CD4-positive, alpha-beta T cell treated with Interferon gamma for 1 hour (primary cell): ENCODE measurements at regions not wholly inside any gene's neighbourhood (a gene's known extent, or its start where the extent isn't known, plus 50 kb on each side); places are given as distances from the start of the nearest gene placed in this dataset.
"Not testable (repeated sequence)": the region's sequence is repeated elsewhere in the genome, so short reads cannot be mapped to it uniquely, and the experiment has no call there.

ENCODE experiments used
- DNase-seq: peaks from one replicate; pipeline ENCODE4 v3.0.0-alpha.2; 2020

DNA sequence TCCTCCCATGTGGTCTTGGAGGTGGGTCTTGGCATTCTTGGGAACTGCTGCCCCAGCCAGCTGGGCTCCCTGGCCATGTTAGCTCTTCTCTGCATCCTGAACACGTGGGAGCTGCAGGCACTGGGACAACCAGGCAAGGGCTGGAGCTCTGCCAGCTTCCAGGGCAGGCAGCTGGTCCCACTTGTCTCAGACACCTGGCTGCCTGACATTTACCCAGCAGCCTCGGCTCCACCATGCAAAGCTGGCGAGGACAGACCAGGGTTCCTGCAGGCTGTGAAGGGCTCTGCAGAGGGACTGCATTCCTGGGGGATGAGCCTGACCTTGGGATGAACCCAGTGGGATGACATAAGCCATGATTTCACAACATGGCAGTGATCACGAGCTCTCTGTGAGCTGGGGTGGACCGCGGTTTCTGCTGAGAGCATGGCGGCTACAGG is 99.0 kb upstream of the TSHZ3 start:
- DNase-seq: no peak

GRCh38 chr19:31449379-31449778 is 100.1 kb upstream of the TSHZ3 start:
- no peak for DNase-seq

GRCh38 chr19:31450696-31451095 is 101.5 kb upstream of the TSHZ3 start:
- no peak for DNase-seq

GRCh38 chr19:31451686-31452330 is 102.6 kb upstream of the TSHZ3 start:
- no peak for DNase-seq

DNA sequence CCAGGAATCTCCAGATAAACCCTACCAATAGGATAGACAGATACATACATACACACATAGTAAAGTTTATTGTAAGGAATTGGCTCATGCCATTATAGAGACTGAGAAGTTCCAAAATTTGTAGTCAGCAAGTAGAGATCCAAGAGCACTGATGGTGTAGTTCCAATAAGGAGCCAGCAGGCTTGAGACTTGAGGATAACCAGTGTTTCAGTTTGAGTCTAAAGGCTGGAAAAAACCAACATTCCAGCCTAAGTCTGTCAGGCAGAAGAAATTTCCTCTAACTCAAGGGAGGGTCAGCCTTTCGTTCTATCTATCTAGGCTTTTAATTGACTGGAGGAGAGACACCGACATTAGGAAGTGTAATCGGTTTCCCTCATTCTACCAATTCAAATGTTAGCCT is 110.2 kb upstream of the TSHZ3 start:
- no peak for DNase-seq

DNA sequence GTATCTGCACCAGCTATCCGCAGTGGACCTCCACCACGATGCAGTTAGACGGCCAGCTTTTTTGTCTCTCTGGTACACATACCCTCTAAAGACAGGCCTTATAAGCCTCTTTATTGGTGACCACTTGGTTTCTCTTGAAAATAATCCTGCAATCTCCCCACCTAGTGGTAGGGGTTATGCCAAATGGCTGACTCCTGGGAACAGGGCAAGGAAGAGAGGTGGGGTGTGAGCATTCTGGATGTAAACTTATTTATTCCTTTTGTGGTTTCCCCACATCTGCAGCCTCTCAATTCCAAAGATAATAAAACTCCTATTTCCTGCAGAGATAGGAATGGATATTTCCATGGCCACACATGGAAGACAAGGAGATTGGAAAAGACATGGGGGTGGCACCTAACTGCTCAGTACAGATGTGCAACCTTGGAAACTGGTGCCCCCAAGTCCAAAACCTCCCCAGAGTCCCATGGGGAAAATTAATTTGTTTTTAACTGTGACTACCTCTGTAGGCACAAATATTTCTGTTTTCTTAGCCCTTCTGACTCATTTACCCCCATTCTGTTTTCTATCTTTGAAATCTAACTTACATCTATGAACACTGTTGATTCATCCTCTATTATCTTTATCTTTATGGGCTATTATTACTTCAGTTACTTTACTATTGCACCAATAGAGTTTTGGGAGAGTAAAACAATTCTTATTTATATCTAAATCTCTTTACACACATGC is 112.7 kb upstream of the TSHZ3 start:
- no peak for DNase-seq

- no peak for DNase-seq
Observed at GRCh38 chr19:31470229-31470939, 121.1 kb upstream of the TSHZ3 start.

DNA sequence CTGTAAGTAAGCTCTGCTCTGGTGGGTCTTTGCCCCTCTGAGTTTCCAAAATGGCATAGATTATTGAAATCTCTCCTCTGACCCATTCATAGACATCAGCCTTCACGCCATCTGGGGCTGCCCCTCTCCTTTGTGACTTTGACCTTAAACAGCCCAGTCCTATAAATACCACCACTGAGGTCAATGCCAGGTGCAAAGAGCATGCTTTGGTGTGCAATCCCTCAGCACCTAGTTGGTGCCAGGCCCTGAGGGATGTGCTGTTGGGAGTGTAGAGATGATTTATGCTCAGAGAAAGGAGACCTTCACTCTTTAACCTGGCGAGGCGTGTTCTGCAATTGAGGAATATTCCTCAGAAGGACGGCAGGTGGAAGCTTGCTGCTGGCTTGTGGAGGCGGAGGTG is 121.7 kb upstream of the TSHZ3 start:
- DNase-seq: no peak

GRCh38 chr19:31478241-31478640 is 129.0 kb upstream of the TSHZ3 start:
- no peak for DNase-seq

GRCh38 chr19:31483226-31483857 is 134.1 kb upstream of the TSHZ3 start:
- DNase-seq: no peak

- DNase-seq: not testable (repeated sequence)
Observed at GRCh38 chr19:31484858-31485410, 135.7 kb upstream of the TSHZ3 start.

- no peak for DNase-seq
Observed at GRCh38 chr19:31485472-31485871, 136.2 kb upstream of the TSHZ3 start.

DNA sequence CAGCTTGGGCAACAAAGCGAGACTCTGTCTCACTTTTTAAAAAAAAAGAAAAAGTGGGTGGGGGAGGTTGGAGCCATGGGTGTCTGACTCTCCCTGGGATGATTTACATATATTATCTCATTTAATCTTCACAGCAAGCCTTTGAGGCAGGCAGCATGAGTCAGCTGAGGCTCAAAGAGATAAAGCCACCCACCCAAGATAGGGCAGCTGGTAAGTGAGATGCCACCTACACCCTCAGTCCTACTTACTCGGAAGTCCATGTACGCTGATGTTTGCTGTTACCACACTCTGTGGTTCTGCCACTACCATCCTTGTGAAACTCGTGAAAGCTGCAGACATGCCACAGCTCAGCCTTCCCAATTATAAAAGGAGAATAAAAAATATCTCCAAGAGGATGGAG is 142.0 kb upstream of the TSHZ3 start:
- DNase-seq: no peak

GRCh38 chr19:31492050-31492449 is 142.8 kb upstream of the TSHZ3 start:
- DNase-seq: no peak

GRCh38 chr19:31496076-31496475 is 146.8 kb upstream of the TSHZ3 start:
- no peak for DNase-seq

DNA sequence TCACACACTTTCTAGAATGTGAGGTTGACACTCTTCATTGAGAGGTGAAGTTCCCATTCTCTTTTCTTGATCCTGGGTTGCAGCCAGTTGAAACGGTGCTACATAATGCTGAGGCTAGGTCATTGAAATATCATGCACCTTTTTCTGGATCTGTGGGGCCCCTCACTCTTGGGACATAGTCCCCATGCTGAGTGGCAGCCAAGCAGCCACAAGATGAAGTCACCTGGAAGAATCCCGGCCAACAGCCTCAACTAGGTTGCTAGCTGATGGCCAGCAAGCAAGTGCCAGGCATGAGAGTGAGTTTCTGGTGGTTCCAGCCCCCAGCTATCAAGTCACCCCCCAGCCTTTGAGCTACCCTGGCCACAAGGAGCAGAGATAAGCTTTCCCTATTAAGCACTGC is 148.5 kb upstream of the TSHZ3 start:
- no peak for DNase-seq

- no peak for DNase-seq
Observed at GRCh38 chr19:31498781-31499180, 149.5 kb upstream of the TSHZ3 start.

DNA sequence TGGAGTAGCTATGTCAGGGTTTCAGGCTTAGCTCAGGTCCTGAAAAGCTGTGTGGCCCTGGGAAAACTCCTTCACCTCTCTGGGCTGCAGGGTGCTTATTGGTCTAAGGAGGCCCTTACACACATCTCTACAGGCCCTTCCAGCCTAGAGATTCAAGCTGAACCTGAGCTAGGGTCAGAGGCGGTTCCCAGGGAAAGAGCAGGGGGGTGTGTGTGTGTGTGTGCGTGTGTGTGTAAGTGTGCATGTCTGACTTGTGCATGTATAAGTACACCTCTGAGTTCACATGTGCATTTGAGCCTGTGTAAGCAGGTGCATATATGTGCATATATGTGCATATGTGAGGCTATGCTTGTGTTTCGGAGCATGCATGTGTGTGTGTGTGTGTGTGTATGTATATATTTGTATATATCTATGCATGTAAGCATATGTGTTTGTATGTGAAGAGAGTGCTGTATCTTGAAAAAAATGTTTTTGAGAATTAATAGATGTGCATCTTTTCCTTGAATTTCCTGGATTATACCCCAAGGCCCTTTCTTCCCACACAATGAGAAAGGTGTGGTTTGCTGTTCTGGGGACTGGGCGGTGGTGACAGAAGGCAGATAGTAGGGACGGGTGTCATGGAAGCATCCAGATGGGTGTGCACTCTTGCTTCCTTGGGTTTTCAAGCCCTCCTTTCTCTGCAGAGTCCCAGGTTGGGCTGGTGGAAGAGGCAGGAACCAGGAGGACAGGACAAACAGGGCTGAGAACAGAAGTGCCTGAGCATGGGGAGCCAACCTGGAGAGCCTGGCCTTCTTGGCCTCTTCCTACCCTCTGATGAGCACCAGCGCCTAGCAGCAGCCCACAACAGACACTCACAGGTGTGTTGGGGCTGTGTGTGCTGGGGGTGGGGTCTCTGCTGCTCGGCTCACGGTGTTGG is 150.3 kb upstream of the TSHZ3 start:
- DNase-seq: no peak

DNA sequence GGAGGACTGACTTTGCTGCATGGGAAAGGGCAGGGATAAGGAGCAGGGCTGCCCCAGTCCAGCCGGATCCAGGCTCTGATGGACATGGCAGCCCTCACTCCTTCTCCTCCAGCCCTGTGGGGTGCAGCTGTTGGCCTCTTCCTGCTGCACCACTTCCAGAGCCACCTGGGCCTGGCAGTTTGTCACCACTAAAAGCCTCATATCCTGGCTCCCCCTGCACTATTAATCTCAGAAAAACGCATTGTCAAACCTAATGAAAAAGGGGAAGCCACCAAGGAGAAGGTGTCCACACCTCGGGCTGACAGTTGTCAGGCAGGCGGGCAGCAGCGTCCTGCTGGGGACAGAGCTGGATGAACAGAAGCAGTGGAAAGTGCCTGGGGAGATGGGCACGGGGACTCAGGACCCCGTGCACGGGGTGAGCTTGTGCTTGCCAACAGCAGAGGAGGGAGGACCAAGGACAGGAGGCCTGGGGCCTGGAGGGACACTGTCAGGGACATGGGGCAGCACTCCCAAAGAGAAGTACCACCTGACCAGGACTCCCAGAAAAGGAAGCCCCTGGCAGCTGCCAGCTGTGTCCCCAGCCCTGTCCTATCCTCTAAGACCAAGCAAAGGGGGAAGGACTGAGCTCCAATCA is 151.1 kb upstream of the TSHZ3 start:
- no peak for DNase-seq

DNA sequence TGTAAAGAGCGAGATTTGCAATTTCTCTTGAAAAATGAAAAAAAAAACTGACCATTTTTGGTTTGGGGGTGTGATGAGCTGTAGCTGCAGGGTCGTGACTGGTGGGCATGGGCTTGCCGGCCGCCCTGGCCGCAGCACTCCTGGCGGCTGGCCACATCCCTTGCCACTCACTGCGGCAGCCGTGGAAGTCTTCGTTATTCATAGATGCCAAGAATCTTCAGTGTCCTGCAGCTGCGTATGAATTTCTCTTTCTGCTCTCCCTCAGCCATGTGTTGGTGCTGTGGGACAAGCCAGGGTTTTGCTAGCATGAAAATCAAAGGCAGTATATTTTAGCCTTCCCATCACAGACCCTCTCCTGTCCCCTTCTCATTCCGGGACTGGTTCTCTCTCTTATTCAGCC is 151.7 kb upstream of the TSHZ3 start:
- DNase-seq: no peak

DNA sequence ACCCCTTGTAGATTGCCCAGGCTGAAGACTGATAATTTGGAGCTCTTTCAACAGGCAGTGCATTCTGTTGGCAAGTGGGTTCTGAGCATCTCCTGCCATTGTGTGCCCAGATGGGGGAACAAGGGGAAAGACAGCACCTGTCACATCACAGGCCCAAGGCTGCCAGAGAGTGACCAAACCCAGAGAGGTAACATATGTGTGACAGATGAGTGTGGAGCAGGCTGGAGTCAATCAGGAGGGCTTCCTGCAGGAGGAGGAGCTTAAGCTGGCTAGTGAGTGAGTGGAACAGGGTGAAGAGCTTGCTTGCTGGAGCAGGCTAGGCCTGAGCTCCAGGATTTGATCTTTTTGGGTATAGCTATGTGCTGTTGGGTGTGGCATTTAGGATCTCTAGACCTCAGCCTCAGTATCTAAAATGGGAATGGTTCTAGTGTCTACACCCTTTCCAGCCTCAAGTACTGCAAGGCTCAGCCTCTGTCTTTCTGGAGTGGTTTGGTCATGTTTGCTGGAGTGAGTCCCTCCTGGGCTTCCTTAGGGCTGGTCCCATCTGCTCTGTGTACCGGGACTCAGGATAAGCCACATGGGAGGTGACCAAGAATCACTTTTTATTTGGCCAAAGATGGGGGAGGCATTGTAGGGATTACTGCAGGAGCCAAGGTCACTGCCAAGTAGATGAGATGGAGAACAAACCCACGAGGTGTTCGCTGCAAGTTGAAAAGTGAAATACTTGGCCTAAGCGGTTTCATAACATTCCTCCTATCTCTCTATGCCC is 152.4 kb upstream of the TSHZ3 start:
- DNase-seq: no peak
